CD14-positive monocyte (primary cell): ENCODE measurements at regions not wholly inside any gene's neighbourhood (a gene's known extent, or its start where the extent isn't known, plus 50 kb on each side); places are given as distances from the start of the nearest gene placed in this dataset.

Source experiments
- DNase-seq, 3 donors: peaks; one replicate each; pipeline ENCODE4 v3.0.0-alpha.2; 2011 to 2022
- H2AFZ ChIP-seq: 2 replicates; pipeline ENCODE4 v1.6.0; 2012; ENCODE audit warnings: mild to moderate bottlenecking, low read depth, low read length, inconsistent platforms; ENCODE audit not compliant: insufficient read depth, poor library complexity, severe bottlenecking
- H3K27ac ChIP-seq, 2 donors: 1 replicate in 1 of 2; 2 replicates in 1 of 2; pipeline ENCODE4 v1.5.1; 2012 to 2013; ENCODE audit warnings: low read length in 2 of 2, control low read depth in 1 of 2, inconsistent platforms in 1 of 2, low read depth in 1 of 2, mild to moderate bottlenecking in 1 of 2
- H3K27me3 ChIP-seq, 2 donors: one replicate each; pipeline versions ENCODE4 v1.6.0 to v1.6.1; 2011 to 2013; ENCODE audit warnings: low read length in 2 of 2; ENCODE audit not compliant: control insufficient read depth in 2 of 2, insufficient read depth in 2 of 2
- H3K36me3 ChIP-seq, 2 donors: replicated peaks in 1 of 2; 1 replicate in 1 of 2; 2 replicates in 1 of 2; pipeline versions ENCODE4 v1.5.1 to v1.6.1; 2012 to 2013; ENCODE audit warnings: low read length in 2 of 2, control low read depth in 1 of 2, inconsistent platforms in 1 of 2, mild to moderate bottlenecking in 1 of 2; ENCODE audit not compliant: insufficient read depth in 2 of 2, control insufficient read depth in 1 of 2
- H3K4me1 ChIP-seq, 2 donors: 1 replicate in 1 of 2; 2 replicates in 1 of 2; pipeline versions ENCODE4 v1.5.1 to v1.6.1; 2012 to 2013; ENCODE audit warnings: low read length in 2 of 2, control low read depth in 1 of 2, inconsistent platforms in 1 of 2, mild to moderate bottlenecking in 1 of 2, moderate library complexity in 1 of 2; ENCODE audit not compliant: insufficient read depth in 2 of 2, control insufficient read depth in 1 of 2
- H3K4me2 ChIP-seq: replicated peaks from 2 replicates; pipeline ENCODE3; 2012; ENCODE audit warnings: low read length, moderate library complexity, mild to moderate bottlenecking; ENCODE audit not compliant: poor library complexity, severe bottlenecking; ENCODE audit errors: extremely low read depth
- H3K4me3 ChIP-seq, 3 experiments: fragments of 200-600 bp in 1 of 3; sonication (generic) in 1 of 3; replicated peaks in 1 of 3; 1 replicate in 2 of 3; 2 replicates in 1 of 3; pipeline ENCODE4 v1.5.1; 2011 to 2013; ENCODE audit warnings: low read length in 3 of 3, mild to moderate bottlenecking in 3 of 3, control low read depth in 2 of 3, low read depth in 2 of 3, inconsistent platforms in 1 of 3, moderate library complexity in 1 of 3
- H3K79me2 ChIP-seq: 2 replicates; pipeline ENCODE4 v1.6.0; 2012; ENCODE audit warnings: mild to moderate bottlenecking, control low read depth, inconsistent platforms, low read length, moderate library complexity; ENCODE audit not compliant: insufficient read depth
- H3K9ac ChIP-seq: 2 replicates; pipeline ENCODE4 v1.6.0; 2017; ENCODE audit warnings: low read length, mild to moderate bottlenecking; ENCODE audit not compliant: insufficient read depth, poor library complexity, severe bottlenecking
- H3K9me3 ChIP-seq, 2 donors: replicated peaks in 1 of 2; 1 replicate in 1 of 2; 2 replicates in 1 of 2; pipeline versions ENCODE4 v1.5.1 to v1.6.1; 2012 to 2013; ENCODE audit warnings: low read length in 2 of 2, control low read depth in 1 of 2; ENCODE audit not compliant: control insufficient read depth in 1 of 2, insufficient read depth in 1 of 2
- H4K20me1 ChIP-seq: 2 replicates; pipeline ENCODE4 v1.6.0; 2012; ENCODE audit warnings: mild to moderate bottlenecking, low read length, control low read depth, moderate library complexity; ENCODE audit not compliant: insufficient read depth
- H3K27ac Mint-ChIP-seq, 7 donors: one replicate each; pipeline ENCODE4 v1.8.0; 2020; ENCODE audit warnings: mild to moderate bottlenecking in 7 of 7, mixed read lengths in 7 of 7, moderate library complexity in 6 of 7, inconsistent platforms in 2 of 7
- H3K27me3 Mint-ChIP-seq, 3 donors: one replicate each; pipeline ENCODE4 v1.8.0; 2021 to 2022; ENCODE audit warnings: low read depth in 3 of 3, mild to moderate bottlenecking in 3 of 3, mixed read lengths in 3 of 3, moderate library complexity in 3 of 3, inconsistent platforms in 1 of 3
- H3K36me3 Mint-ChIP-seq, 2 donors: one replicate each; pipeline ENCODE4 v1.8.0; 2020; ENCODE audit warnings: mixed read lengths in 2 of 2, inconsistent platforms in 1 of 2, mild to moderate bottlenecking in 1 of 2
- H3K4me1 Mint-ChIP-seq: one replicate; pipeline ENCODE4 v1.8.0; 2020; ENCODE audit warnings: mild to moderate bottlenecking, mixed read lengths
- H3K4me3 Mint-ChIP-seq, 2 donors: one replicate each; pipeline ENCODE4 v1.8.0; 2020; ENCODE audit warnings: mild to moderate bottlenecking in 2 of 2, mixed read lengths in 2 of 2, moderate library complexity in 1 of 2
- H3K9me3 Mint-ChIP-seq, 7 donors: one replicate each; pipeline ENCODE4 v1.8.0; 2020 to 2022; ENCODE audit warnings: mixed read lengths in 7 of 7, mild to moderate bottlenecking in 6 of 7, moderate library complexity in 6 of 7, inconsistent platforms in 2 of 7
- CTCF ChIP-seq: fragments of 200-600 bp; IDR thresholded peaks from one replicate; pipeline ENCODE4 v1.8.0; 2022; ENCODE audit warnings: antibody characterized with exemption, mild to moderate bottlenecking
- WGBS: methylation state at CpG from one replicate; pipeline ENCODE4 v1.1.5; 2013; ENCODE audit warnings: missing lambda C conversion rate; ENCODE audit not compliant: insufficient coverage; 5-methylcytosine and 5-hydroxymethylcytosine counted together
- intact Hi-C, 2 donors: fragments of 100-400 bp; cut with micrococcal nuclease; formaldehyde crosslinking; loops; one replicate each; pipeline versions ENCODE4 v1.15.0 to v1.15.1; 2023

- DNase-seq: no peak
- no peak overlapping the region for H2AFZ ChIP-seq
- peaks cover 3 to 11% (median 7%) of the 10 kb centered on the region in 7 donors for H3K9me3 Mint-ChIP-seq
- no peak for TF ChIP-seq CTCF
- no peaks in the 10 kb centered on the region for H3K79me2 ChIP-seq
- H3K9ac ChIP-seq: no peak overlapping the region
- H3K4me2 ChIP-seq: no peak overlapping the region
- H3K36me3 Mint-ChIP-seq: no peaks in the 10 kb centered on the region
- no peaks in the 10 kb centered on the region for H3K4me1 Mint-ChIP-seq
- no peak overlapping the region for H3K27ac Mint-ChIP-seq
- 71% methylated on average over 3 of the region's 3 CpGs for WGBS
- H4K20me1 ChIP-seq: no peaks in the 10 kb centered on the region
- peaks cover 9 to 11% of the 10 kb centered on the region in 2 donors for H3K9me3 ChIP-seq
- no peaks in the 10 kb centered on the region for H3K4me1 ChIP-seq
- no peaks in the 10 kb centered on the region for H3K36me3 ChIP-seq
- H3K27ac ChIP-seq: no peak overlapping the region
- intact Hi-C loops: no loop called here
- no peak overlapping the region for H3K4me3 Mint-ChIP-seq
- no peaks in the 10 kb centered on the region for H3K27me3 Mint-ChIP-seq
- H3K4me3 ChIP-seq: no peak overlapping the region
- no peaks in the 10 kb centered on the region for H3K27me3 ChIP-seq
Measured at GRCh38 chr16:76182041-76182635, 95.1 kb upstream of the CNTNAP4 start.

GRCh38 chr16:76183647-76184046 is 93.6 kb upstream of the CNTNAP4 start:
- H3K4me1 ChIP-seq: no peaks in the 10 kb centered on the region
- Mint-ChIP-seq H3K9me3 (peaks cover 3 to 14% (median 7%) of the 10 kb centered on the region in 7 donors), H3K4me3 (no peak overlapping the region), H3K27me3 (no peaks in the 10 kb centered on the region), H3K27ac (no peak overlapping the region), H3K36me3 (no peaks in the 10 kb centered on the region), H3K4me1 (no peaks in the 10 kb centered on the region)
- H3K4me2 ChIP-seq: no peak overlapping the region
- no peaks in the 10 kb centered on the region for H4K20me1 ChIP-seq
- no peaks in the 10 kb centered on the region for H3K36me3 ChIP-seq
- no peaks in the 10 kb centered on the region for H3K27me3 ChIP-seq
- H3K4me3 ChIP-seq: no peak overlapping the region
- no peak for TF ChIP-seq CTCF
- 86% methylated on average over 1 of the region's 1 CpG for WGBS
- H3K79me2 ChIP-seq: no peaks in the 10 kb centered on the region
- no peak overlapping the region for H2AFZ ChIP-seq
- intact Hi-C loops: no loop called here
- no peak for DNase-seq
- H3K9ac ChIP-seq: no peak overlapping the region
- H3K9me3 ChIP-seq: peaks cover 11 to 14% of the 10 kb centered on the region in 2 donors
- H3K27ac ChIP-seq: no peak overlapping the region
